ENCODE measurements at regions not wholly inside any gene's neighbourhood (a gene's known extent, or its start where the extent isn't known, plus 50 kb on each side); places are given as distances from the start of the nearest gene placed in this dataset.
"Not testable (repeated sequence)": the region's sequence is repeated elsewhere in the genome, so short reads cannot be mapped to it uniquely, and the experiment has no call there.

DNA sequence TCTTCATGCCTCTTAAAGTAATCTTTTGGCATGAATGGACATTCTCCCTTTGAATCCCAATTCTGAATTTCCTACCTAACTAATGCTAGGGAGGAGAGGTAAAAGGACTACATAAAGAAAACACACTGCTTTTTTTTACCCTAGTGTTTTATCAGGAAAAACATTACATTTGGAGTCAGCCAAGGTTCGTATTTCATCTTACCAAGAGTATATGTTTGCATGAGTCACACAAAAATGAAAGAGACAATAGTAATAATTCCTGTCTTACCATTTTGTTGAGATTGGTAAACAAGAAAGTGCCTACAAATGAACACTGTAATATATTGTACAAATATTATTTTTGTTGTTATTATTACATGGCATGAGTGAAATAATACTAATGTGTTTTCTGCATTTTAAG lies 112.9 kb upstream of the WARS2 start:
- Mint-ChIP-seq H3K4me3 (no peak overlapping the region), H3K27me3 (no peaks in the 10 kb centered on the region), H3K4me1 (no peaks in the 10 kb centered on the region), H3K27ac (no peak overlapping the region), H3K36me3 (peaks cover 5% of the 10 kb centered on the region), H3K9me3 (peaks cover 0 to 6% (median 3%) of the 10 kb centered on the region in 7 donors)
- no peak overlapping the region for H3K27ac ChIP-seq (ENCODE audit: insufficient read depth, low read length, poor library complexity, severe bottlenecking)
- ATAC-seq (ENCODE audit: low read depth in 2 of 2), result no peak
- H3K36me3 ChIP-seq (ENCODE audit: control insufficient read depth, insufficient read depth, low read length), result no peaks in the 10 kb centered on the region
- no peak overlapping the region for H3K4me3 ChIP-seq (ENCODE audit: low read depth, low read length)
- DNase-seq, result no peak
- H3K27me3 ChIP-seq (ENCODE audit: control insufficient read depth, insufficient read depth, low read length), result no peaks in the 10 kb centered on the region
- no peaks in the 10 kb centered on the region for H3K4me1 ChIP-seq (ENCODE audit: control insufficient read depth, insufficient read depth, low read length, poor library complexity, severe bottlenecking)
- no peaks in the 10 kb centered on the region for H3K9me3 ChIP-seq (ENCODE audit: control insufficient read depth in 2 of 2, low read length in 2 of 2)

DNA sequence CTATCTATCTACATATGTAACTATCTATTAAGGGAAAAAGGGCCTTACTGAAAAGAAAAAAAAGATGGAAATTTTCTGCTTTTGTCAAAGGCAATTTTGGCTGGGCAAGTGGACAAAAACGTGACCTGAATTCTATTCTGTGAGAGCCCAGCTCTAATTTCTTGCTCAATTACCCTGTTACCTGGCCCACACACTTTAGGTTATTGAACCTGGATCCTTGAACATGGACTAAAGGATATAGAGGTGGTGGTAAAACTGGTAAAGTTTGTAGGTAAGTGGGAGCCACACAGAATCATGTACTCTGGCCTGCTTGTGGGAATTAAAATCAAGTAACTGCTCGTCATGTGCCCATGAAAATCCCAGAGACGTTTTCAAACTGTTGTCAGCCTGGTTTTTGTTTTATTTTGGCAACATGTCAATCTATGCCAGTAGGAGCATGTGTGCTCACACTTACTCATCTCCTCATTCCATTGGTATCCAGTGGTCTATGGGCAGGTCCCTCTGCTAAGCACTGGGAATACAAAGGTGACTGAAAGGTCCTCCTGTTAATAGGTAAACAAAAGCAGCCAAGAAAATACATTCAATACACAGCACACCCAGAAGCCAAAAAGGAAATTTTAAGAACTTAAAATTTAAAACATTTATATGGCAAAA lies 113.7 kb upstream of the WARS2 start:
- Histone ChIP-seq H3K36me3 (ENCODE audit: control insufficient read depth, insufficient read depth, low read length) (no peaks in the 10 kb centered on the region), H3K4me3 (ENCODE audit: low read depth, low read length) (no peak overlapping the region), H3K27ac (ENCODE audit: insufficient read depth, low read length, poor library complexity, severe bottlenecking) (no peak overlapping the region), H3K4me1 (ENCODE audit: control insufficient read depth, insufficient read depth, low read length, poor library complexity, severe bottlenecking) (no peaks in the 10 kb centered on the region), H3K9me3 (ENCODE audit: control insufficient read depth in 2 of 2, low read length in 2 of 2) (no peaks in the 10 kb centered on the region), H3K27me3 (ENCODE audit: control insufficient read depth, insufficient read depth, low read length) (no peaks in the 10 kb centered on the region)
- Mint-ChIP-seq H3K4me3 (no peak overlapping the region), H3K9me3 (peaks cover 0 to 6% (median 3%) of the 10 kb centered on the region in 7 donors), H3K36me3 (peaks cover 7% of the 10 kb centered on the region), H3K27ac (no peak overlapping the region), H3K27me3 (no peaks in the 10 kb centered on the region), H3K4me1 (no peaks in the 10 kb centered on the region)
- DNase-seq (no peak), ATAC-seq (ENCODE audit: low read depth in 2 of 2) (no peak)

DNA sequence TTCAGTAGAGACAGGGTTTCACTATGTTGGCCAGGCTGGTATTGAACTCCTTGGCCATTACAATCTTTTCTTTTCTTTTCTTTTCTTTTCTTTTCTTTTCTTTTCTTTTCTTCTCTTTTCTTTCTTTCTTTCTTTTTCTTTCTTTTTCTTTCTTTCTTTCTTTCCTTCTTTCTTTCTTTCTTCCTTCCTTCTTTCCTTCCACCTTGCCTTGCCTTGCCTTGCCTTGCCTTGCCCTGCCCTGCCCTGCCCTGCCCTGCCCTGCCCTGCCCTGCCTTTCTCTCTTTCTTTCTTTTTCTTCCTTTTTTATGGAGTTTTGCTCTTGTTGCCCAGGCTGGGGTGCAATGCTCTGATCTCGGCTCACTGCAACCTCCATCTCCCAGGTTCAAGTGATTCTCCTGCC lies 112.5 kb upstream of the HAO2 start:
- DNase-seq; H3K27ac ChIP-seq (ENCODE audit: insufficient read depth, low read length, poor library complexity, severe bottlenecking); H3K4me3 ChIP-seq (ENCODE audit: low read depth, low read length); H3K27ac Mint-ChIP-seq; H3K9me3 Mint-ChIP-seq; H3K27me3 ChIP-seq (ENCODE audit: control insufficient read depth, insufficient read depth, low read length); ATAC-seq (ENCODE audit: low read depth in 2 of 2); H3K36me3 Mint-ChIP-seq; H3K4me1 Mint-ChIP-seq; H3K36me3 ChIP-seq (ENCODE audit: control insufficient read depth, insufficient read depth, low read length); H3K4me1 ChIP-seq (ENCODE audit: control insufficient read depth, insufficient read depth, low read length, poor library complexity, severe bottlenecking); H3K27me3 Mint-ChIP-seq; H3K9me3 ChIP-seq (ENCODE audit: control insufficient read depth in 2 of 2, low read length in 2 of 2); H3K4me3 Mint-ChIP-seq: not testable (repeated sequence)

DNA sequence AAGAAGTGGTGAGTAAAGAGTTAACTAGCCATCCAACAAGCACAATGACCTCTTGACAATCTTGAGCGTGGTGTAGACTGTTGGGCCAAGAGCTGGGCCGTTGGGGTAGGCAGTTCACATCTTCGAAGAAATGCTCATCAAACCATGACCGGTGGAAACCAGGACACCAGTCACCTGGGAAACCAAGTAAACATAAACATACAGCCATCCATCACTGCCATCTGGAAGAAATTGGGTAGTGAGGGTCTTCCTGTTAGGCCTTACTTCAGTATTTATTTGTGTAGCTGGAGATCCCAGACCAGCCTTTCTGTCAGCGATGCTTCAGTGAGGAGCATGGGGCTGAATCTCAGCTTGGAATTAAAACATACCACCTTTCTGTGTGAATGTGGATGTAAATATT lies 108.1 kb upstream of the HAO2 start:
- Histone ChIP-seq H3K27me3 (ENCODE audit: control insufficient read depth, insufficient read depth, low read length) (no peaks in the 10 kb centered on the region), H3K27ac (ENCODE audit: insufficient read depth, low read length, poor library complexity, severe bottlenecking) (no peak overlapping the region), H3K4me1 (ENCODE audit: control insufficient read depth, insufficient read depth, low read length, poor library complexity, severe bottlenecking) (no peaks in the 10 kb centered on the region), H3K4me3 (ENCODE audit: low read depth, low read length) (no peak overlapping the region), H3K9me3 (ENCODE audit: control insufficient read depth in 2 of 2, low read length in 2 of 2) (no peaks in the 10 kb centered on the region), H3K36me3 (ENCODE audit: control insufficient read depth, insufficient read depth, low read length) (no peaks in the 10 kb centered on the region)
- Mint-ChIP-seq H3K9me3 (peaks cover 0 to 6% (median 5%) of the 10 kb centered on the region in 7 donors), H3K36me3 (peaks cover 8% of the 10 kb centered on the region), H3K27me3 (no peaks in the 10 kb centered on the region), H3K27ac (no peak overlapping the region), H3K4me3 (no peak overlapping the region), H3K4me1 (no peaks in the 10 kb centered on the region)
- ATAC-seq (ENCODE audit: low read depth in 2 of 2), result no peak
- DNase-seq, result no peak

DNA sequence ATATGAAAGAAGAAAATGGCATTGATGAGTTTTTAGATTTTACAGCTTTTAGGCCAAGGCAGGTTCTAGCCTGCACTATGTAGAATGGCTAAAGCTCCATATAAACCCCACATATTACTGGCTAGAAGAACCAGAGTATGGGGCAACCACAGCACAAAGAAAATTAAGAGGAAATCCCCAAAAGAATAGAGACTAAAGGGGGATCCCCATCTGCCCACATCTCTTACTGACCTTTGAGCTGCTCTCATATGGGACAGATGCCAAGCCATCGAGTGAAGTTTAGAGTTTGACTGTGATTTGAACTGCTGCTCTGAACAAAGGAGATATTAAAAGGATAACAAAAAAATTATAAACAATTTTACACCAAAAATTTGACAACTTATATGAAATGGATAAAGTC lies 102.2 kb upstream of the HAO2 start:
- DNase-seq (no peak), ATAC-seq (ENCODE audit: low read depth in 2 of 2) (no peak)
- Histone ChIP-seq H3K36me3 (ENCODE audit: control insufficient read depth, insufficient read depth, low read length) (no peaks in the 10 kb centered on the region), H3K9me3 (ENCODE audit: control insufficient read depth in 2 of 2, low read length in 2 of 2) (no peaks in the 10 kb centered on the region), H3K27me3 (ENCODE audit: control insufficient read depth, insufficient read depth, low read length) (no peaks in the 10 kb centered on the region), H3K4me3 (ENCODE audit: low read depth, low read length) (no peak overlapping the region), H3K27ac (ENCODE audit: insufficient read depth, low read length, poor library complexity, severe bottlenecking) (no peak overlapping the region), H3K4me1 (ENCODE audit: control insufficient read depth, insufficient read depth, low read length, poor library complexity, severe bottlenecking) (no peaks in the 10 kb centered on the region)
- Mint-ChIP-seq H3K9me3 (peaks cover 0 to 2% (median 0%) of the 10 kb centered on the region in 7 donors), H3K36me3 (no peaks in the 10 kb centered on the region), H3K27me3 (peaks cover 19% of the 10 kb centered on the region), H3K4me1 (no peaks in the 10 kb centered on the region), H3K4me3 (no peak overlapping the region), H3K27ac (no peak overlapping the region)

DNA sequence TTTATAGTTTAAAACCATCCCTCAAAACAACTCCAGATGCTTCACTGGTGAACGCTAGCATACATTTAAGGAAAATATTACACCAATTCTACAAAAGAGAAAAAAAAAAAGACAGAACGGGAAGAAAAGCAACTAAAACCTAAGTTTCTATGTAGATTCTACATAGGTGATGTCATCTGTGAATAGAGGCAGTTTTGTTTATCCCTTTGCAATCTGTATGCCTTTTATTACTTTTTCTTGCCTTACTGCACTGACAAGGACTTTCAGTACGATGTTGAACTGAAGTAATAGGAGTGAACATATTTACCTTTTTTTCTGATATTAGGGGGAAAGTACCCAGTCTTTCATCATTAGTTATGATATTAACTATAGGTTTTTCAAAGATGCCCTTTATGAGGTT lies 101.7 kb upstream of the HAO2 start:
- Histone ChIP-seq H3K36me3 (ENCODE audit: control insufficient read depth, insufficient read depth, low read length) (no peaks in the 10 kb centered on the region), H3K27me3 (ENCODE audit: control insufficient read depth, insufficient read depth, low read length) (no peaks in the 10 kb centered on the region), H3K27ac (ENCODE audit: insufficient read depth, low read length, poor library complexity, severe bottlenecking) (no peak overlapping the region), H3K4me1 (ENCODE audit: control insufficient read depth, insufficient read depth, low read length, poor library complexity, severe bottlenecking) (no peaks in the 10 kb centered on the region), H3K9me3 (ENCODE audit: control insufficient read depth in 2 of 2, low read length in 2 of 2) (no peaks in the 10 kb centered on the region), H3K4me3 (ENCODE audit: low read depth, low read length) (no peak overlapping the region)
- peaks cover 0 to 2% (median 0%) of the 10 kb centered on the region in 7 donors for H3K9me3 Mint-ChIP-seq
- peaks cover 19% of the 10 kb centered on the region for H3K27me3 Mint-ChIP-seq
- H3K36me3 Mint-ChIP-seq, result no peaks in the 10 kb centered on the region
- ATAC-seq (ENCODE audit: low read depth in 2 of 2) (no peak), DNase-seq (no peak)
- H3K4me1 Mint-ChIP-seq, result no peaks in the 10 kb centered on the region
- no peak overlapping the region for H3K4me3 Mint-ChIP-seq
- H3K27ac Mint-ChIP-seq, result no peak overlapping the region

DNA sequence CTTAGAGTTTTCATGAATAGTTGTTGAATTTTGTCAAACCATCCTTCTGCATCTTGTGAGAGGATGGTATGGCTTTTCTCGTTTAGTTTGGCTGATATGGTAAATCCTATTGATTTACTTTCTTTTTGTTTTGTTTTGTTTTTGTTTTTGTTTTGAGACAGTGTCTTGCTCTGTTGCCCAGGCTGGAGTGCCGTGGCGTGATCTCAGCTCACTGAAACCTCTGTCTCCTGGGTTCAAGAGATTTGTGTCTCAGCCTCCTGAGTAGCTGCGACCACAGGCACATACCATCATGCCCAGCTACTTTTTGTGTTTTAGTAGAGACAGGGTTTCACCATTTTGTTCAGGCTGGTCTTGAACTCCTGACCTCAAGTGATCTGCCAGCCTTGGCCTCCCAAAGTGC lies 101.3 kb upstream of the HAO2 start:
- not testable (repeated sequence) for H3K9me3 Mint-ChIP-seq; ATAC-seq (ENCODE audit: low read depth in 2 of 2); H3K36me3 Mint-ChIP-seq; H3K27me3 ChIP-seq (ENCODE audit: control insufficient read depth, insufficient read depth, low read length); H3K27ac ChIP-seq (ENCODE audit: insufficient read depth, low read length, poor library complexity, severe bottlenecking); H3K36me3 ChIP-seq (ENCODE audit: control insufficient read depth, insufficient read depth, low read length); H3K4me1 ChIP-seq (ENCODE audit: control insufficient read depth, insufficient read depth, low read length, poor library complexity, severe bottlenecking); H3K4me1 Mint-ChIP-seq; H3K4me3 Mint-ChIP-seq; H3K9me3 ChIP-seq (ENCODE audit: control insufficient read depth in 2 of 2, low read length in 2 of 2); H3K4me3 ChIP-seq (ENCODE audit: low read depth, low read length); H3K27ac Mint-ChIP-seq; DNase-seq
- H3K27me3 Mint-ChIP-seq, result peaks cover 19% of the 10 kb centered on the region

DNA sequence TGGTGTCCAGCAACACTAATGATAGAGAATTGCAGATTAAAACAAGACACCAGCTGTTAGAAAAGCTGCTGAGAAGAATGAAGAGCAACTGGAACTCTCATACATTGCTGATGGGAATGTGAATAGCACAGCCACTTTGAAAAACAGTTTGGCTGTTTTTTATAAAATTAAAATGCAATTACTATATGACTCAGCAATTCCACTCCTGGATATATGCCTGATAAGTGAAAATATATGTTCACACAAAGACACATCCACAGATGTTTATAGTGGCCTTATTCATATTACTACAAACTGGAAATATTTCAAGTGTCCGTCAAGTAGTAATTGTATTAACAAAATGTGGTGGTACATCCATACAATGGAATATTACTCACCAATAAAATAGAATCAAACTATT lies 99.7 kb upstream of the HAO2 start:
- Mint-ChIP-seq H3K36me3 (no peaks in the 10 kb centered on the region), H3K27me3 (peaks cover 19% of the 10 kb centered on the region), H3K4me1 (no peaks in the 10 kb centered on the region), H3K9me3 (peaks cover 0 to 2% (median 0%) of the 10 kb centered on the region in 7 donors), H3K27ac (no peak overlapping the region), H3K4me3 (no peak overlapping the region)
- H3K4me3 ChIP-seq (ENCODE audit: low read depth, low read length), result no peak overlapping the region
- ATAC-seq (ENCODE audit: low read depth in 2 of 2) (no peak), DNase-seq (no peak)
- peaks cover 2% of the 10 kb centered on the region for H3K27me3 ChIP-seq (ENCODE audit: control insufficient read depth, insufficient read depth, low read length)
- H3K4me1 ChIP-seq (ENCODE audit: control insufficient read depth, insufficient read depth, low read length, poor library complexity, severe bottlenecking), result no peaks in the 10 kb centered on the region
- no peak overlapping the region for H3K27ac ChIP-seq (ENCODE audit: insufficient read depth, low read length, poor library complexity, severe bottlenecking)
- H3K9me3 ChIP-seq (ENCODE audit: control insufficient read depth in 2 of 2, low read length in 2 of 2), result no peaks in the 10 kb centered on the region
- H3K36me3 ChIP-seq (ENCODE audit: control insufficient read depth, insufficient read depth, low read length), result no peaks in the 10 kb centered on the region

Measured in CD4-positive, CD25-positive, alpha-beta regulatory T cell (primary cell).